ENCODE measurements at regions not wholly inside any gene's neighbourhood (a gene's known extent, or its start where the extent isn't known, plus 50 kb on each side); places are given as distances from the start of the nearest gene placed in this dataset.

- TF ChIP-seq CTCF (IDR thresholded peaks at IDR 0.05; ENCODE audit: insufficient read depth, low read length) (no peak), POLR2AphosphoS5 (IDR thresholded peaks at IDR 0.05; ENCODE audit: low read depth) (no peak)
These were observed 469.0 kb downstream of the EPHA3 start for GRCh38 chr3:89576417-89576816.
